MM.1S (cell line): ENCODE measurements at regions not wholly inside any gene's neighbourhood (a gene's known extent, or its start where the extent isn't known, plus 50 kb on each side); places are given as distances from the start of the nearest gene placed in this dataset.

Source experiments
- DNase-seq: peaks from one replicate; pipeline ENCODE4 v3.0.0-alpha.2; 2015
- H2AFZ ChIP-seq: fragments of 300-600 bp; sonication (generic); 2 replicates; pipeline ENCODE4 v1.6.0; 2016; ENCODE audit warnings: antibody characterized with exemption, low read length
- H3F3A ChIP-seq: fragments of 300-600 bp; sonication (generic); 2 replicates; pipeline ENCODE4 v1.6.1; 2016; ENCODE audit warnings: mild to moderate bottlenecking, antibody characterized with exemption, low read length, moderate library complexity, mixed read lengths; ENCODE audit not compliant: insufficient read depth
- H3K27ac ChIP-seq: fragments of 300-600 bp; sonication (generic); 2 replicates; pipeline ENCODE4 v1.5.1; 2016; ENCODE audit warnings: mild to moderate bottlenecking, low read length
- H3K27me3 ChIP-seq: fragments of 300-600 bp; sonication (generic); replicated peaks from 2 replicates; pipeline ENCODE4 v1.6.0; 2016; ENCODE audit warnings: low read length; ENCODE audit not compliant: insufficient read depth
- H3K36me3 ChIP-seq: fragments of 300-600 bp; sonication (generic); replicated peaks from 2 replicates; pipeline ENCODE4 v1.6.1; 2016; ENCODE audit warnings: mild to moderate bottlenecking, low read length, mixed read lengths; ENCODE audit not compliant: insufficient read depth
- H3K4me1 ChIP-seq: fragments of 300-600 bp; sonication (generic); 2 replicates; pipeline ENCODE4 v1.6.1; 2016; ENCODE audit warnings: low read length, mixed read lengths
- H3K4me2 ChIP-seq: fragments of 300-600 bp; sonication (generic); 2 replicates; pipeline ENCODE4 v1.6.0; 2016; ENCODE audit warnings: low read depth, low read length
- H3K4me3 ChIP-seq: fragments of 300-600 bp; sonication (generic); 2 replicates; pipeline ENCODE4 v1.5.1; 2016; ENCODE audit warnings: low read length, mixed read lengths
- H3K79me2 ChIP-seq: fragments of 300-600 bp; sonication (generic); 2 replicates; pipeline ENCODE4 v1.6.1; 2016; ENCODE audit warnings: mixed run types, low read length, mixed read lengths
- H3K9ac ChIP-seq: fragments of 300-600 bp; sonication (generic); 2 replicates; pipeline ENCODE4 v1.6.1; 2016; ENCODE audit warnings: low read length, mixed read lengths
- H3K9me2 ChIP-seq: fragments of 300-600 bp; sonication (generic); replicated peaks from 2 replicates; pipeline ENCODE4 v1.6.1; 2016; ENCODE audit warnings: mild to moderate bottlenecking, low read length, mixed read lengths; ENCODE audit not compliant: insufficient read depth
- H3K9me3 ChIP-seq: fragments of 300-600 bp; sonication (generic); replicated peaks from 2 replicates; pipeline ENCODE4 v1.6.1; 2016; ENCODE audit warnings: mild to moderate bottlenecking, low read length, mixed read lengths; ENCODE audit not compliant: insufficient read depth
- H4K20me1 ChIP-seq: fragments of 300-600 bp; sonication (generic); 2 replicates; pipeline ENCODE4 v1.6.1; 2016; ENCODE audit warnings: mild to moderate bottlenecking, low read length, moderate library complexity, mixed read lengths; ENCODE audit not compliant: insufficient read depth
- CTCF ChIP-seq: fragments of 300-600 bp; sonication (generic); IDR thresholded peaks from 2 replicates; pipeline ENCODE4 v1.5.1; 2016; ENCODE audit warnings: antibody characterized with exemption, low read length, mixed read lengths
- EZH2 ChIP-seq: fragments of 300-600 bp; sonication (generic); optimal IDR thresholded peaks from 2 replicates; pipeline ENCODE3; 2017; ENCODE audit warnings: low read depth, mild to moderate bottlenecking, antibody characterized with exemption, low read length, mixed read lengths
- EZH2phosphoT487 ChIP-seq: fragments of 300-600 bp; sonication (generic); IDR thresholded peaks from 2 replicates; pipeline ENCODE4 v1.6.1; 2018; ENCODE audit warnings: antibody characterized with exemption, low read length

GRCh38 chr5:67476531-67476930 is 279.9 kb upstream of the CD180 start:
- no peak for DNase-seq
- Histone ChIP-seq H4K20me1 (no peaks in the 10 kb centered on the region), H3K79me2 (no peaks in the 10 kb centered on the region), H3K4me3 (no peak overlapping the region), H3K27me3 (no peaks in the 10 kb centered on the region), H3K4me1 (no peaks in the 10 kb centered on the region), H3K9me2 (no peaks in the 10 kb centered on the region), H3K9ac (no peak overlapping the region), H3K9me3 (no peaks in the 10 kb centered on the region), H3K4me2 (no peak overlapping the region), H3K36me3 (no peaks in the 10 kb centered on the region), H3K27ac (no peak overlapping the region), H2AFZ (no peak overlapping the region), H3F3A (no peaks in the 10 kb centered on the region)
- TF ChIP-seq CTCF (no peak), EZH2phosphoT487 (no peak), EZH2 (no peak)

GRCh38 chr5:67475489-67475888 is 278.9 kb upstream of the CD180 start:
- H3K9me2 ChIP-seq, result no peaks in the 10 kb centered on the region
- H3K4me1 ChIP-seq, result no peaks in the 10 kb centered on the region
- no peak overlapping the region for H3K9ac ChIP-seq
- H3K27ac ChIP-seq, result no peak overlapping the region
- no peak overlapping the region for H2AFZ ChIP-seq
- no peaks in the 10 kb centered on the region for H3K36me3 ChIP-seq
- H4K20me1 ChIP-seq, result no peaks in the 10 kb centered on the region
- no peak overlapping the region for H3K4me3 ChIP-seq
- no peak overlapping the region for H3K4me2 ChIP-seq
- no peaks in the 10 kb centered on the region for H3K27me3 ChIP-seq
- TF ChIP-seq CTCF, result no peak
- no peak for TF ChIP-seq EZH2phosphoT487
- no peak for TF ChIP-seq EZH2
- H3K79me2 ChIP-seq, result no peaks in the 10 kb centered on the region
- DNase-seq, result no peak
- no peaks in the 10 kb centered on the region for H3F3A ChIP-seq
- no peaks in the 10 kb centered on the region for H3K9me3 ChIP-seq

- H3K4me1 ChIP-seq, result no peaks in the 10 kb centered on the region
- H3K9ac ChIP-seq, result no peak overlapping the region
Observed at GRCh38 chr5:67474597-67475238, 278.1 kb upstream of the CD180 start.

More at GRCh38 chr5:67474597-67475238, 278.1 kb upstream of the CD180 start:
- no peaks in the 10 kb centered on the region for H3K27me3 ChIP-seq
- DNase-seq, result no peak
- H3K36me3 ChIP-seq, result no peaks in the 10 kb centered on the region
- H3K4me3 ChIP-seq, result no peak overlapping the region
- no peak overlapping the region for H3K27ac ChIP-seq
- TF ChIP-seq CTCF (no peak), EZH2 (no peak), EZH2phosphoT487 (no peak)
- no peaks in the 10 kb centered on the region for H3K9me2 ChIP-seq
- no peaks in the 10 kb centered on the region for H3K79me2 ChIP-seq
- no peaks in the 10 kb centered on the region for H3K9me3 ChIP-seq
- no peak overlapping the region for H2AFZ ChIP-seq
- H3F3A ChIP-seq, result no peaks in the 10 kb centered on the region
- no peaks in the 10 kb centered on the region for H4K20me1 ChIP-seq
- no peak overlapping the region for H3K4me2 ChIP-seq
